Limb (tissue), 2 donors: ENCODE measurements at regions not wholly inside any gene's neighbourhood (a gene's known extent, or its start where the extent isn't known, plus 50 kb on each side); places are given as distances from the start of the nearest gene placed in this dataset.
A peak's percentile ranks its signal among the peaks of the same experiment; 100 is the strongest.

ENCODE experiments used
- DNase-seq, 2 donors: peaks; one replicate each; pipeline ENCODE4 v3.0.0-alpha.2; 2016; ENCODE audit errors: extremely low spot score in 2 of 2

GRCh38 chr18:27826101-27826500 is 350.8 kb downstream of the CDH2 start:
- DNase-seq: no peak

GRCh38 chr18:27825689-27826088 is 351.2 kb downstream of the CDH2 start:
- DNase-seq: peak in 1 of 2 donors; percentile 31

- DNase-seq: peak in 1 of 2 donors; percentile 28
Measured at GRCh38 chr18:27824841-27825681, 351.9 kb downstream of the CDH2 start.

- DNase-seq: no peak
Measured at GRCh38 chr18:27824275-27824674, 352.7 kb downstream of the CDH2 start.

GRCh38 chr18:27823053-27823452 is 353.9 kb downstream of the CDH2 start:
- DNase-seq: no peak

GRCh38 chr18:27808683-27809082 is 368.2 kb downstream of the CDH2 start:
- no peak for DNase-seq

- no peak for DNase-seq
Measured at GRCh38 chr18:27803957-27804356, 373.0 kb downstream of the CDH2 start.

GRCh38 chr18:27797484-27797883 is 379.4 kb downstream of the CDH2 start:
- no peak for DNase-seq

- DNase-seq: no peak
Measured at GRCh38 chr18:27794181-27794926, 382.6 kb downstream of the CDH2 start.

GRCh38 chr18:27793013-27793785 is 383.7 kb downstream of the CDH2 start:
- no peak for DNase-seq

GRCh38 chr18:27789406-27789805 is 387.5 kb downstream of the CDH2 start:
- DNase-seq: no peak

GRCh38 chr18:27787547-27787946 is 389.4 kb downstream of the CDH2 start:
- no peak for DNase-seq

GRCh38 chr18:27785815-27786471 is 391.0 kb downstream of the CDH2 start:
- DNase-seq: no peak

- DNase-seq: no peak
Measured at GRCh38 chr18:27780061-27780745, 396.7 kb downstream of the CDH2 start.

GRCh38 chr18:27778925-27779324 is 398.0 kb downstream of the CDH2 start:
- DNase-seq: no peak

GRCh38 chr18:27778441-27778840 is 398.5 kb downstream of the CDH2 start:
- no peak for DNase-seq

- no peak for DNase-seq
Measured at GRCh38 chr18:27772081-27772480, 404.8 kb downstream of the CDH2 start.

- DNase-seq: no peak
Measured at GRCh38 chr18:27771571-27771970, 405.4 kb downstream of the CDH2 start.

GRCh38 chr18:27769152-27769551 is 407.8 kb downstream of the CDH2 start:
- DNase-seq: no peak

GRCh38 chr18:27763936-27764335 is 413.0 kb downstream of the CDH2 start:
- DNase-seq: no peak

GRCh38 chr18:27763341-27763740 is 413.6 kb downstream of the CDH2 start:
- DNase-seq: no peak
